Thyroid gland (tissue), 4 donors: ENCODE measurements at regions not wholly inside any gene's neighbourhood (a gene's known extent, or its start where the extent isn't known, plus 50 kb on each side); places are given as distances from the start of the nearest gene placed in this dataset.

Experiments
- POLR2A ChIP-seq, 2 donors: fragments of 450-650 bp; IDR thresholded peaks; one replicate each; pipeline ENCODE4 v1.6.1; 2017; ENCODE audit warnings: antibody characterized with exemption in 2 of 2, mild to moderate bottlenecking in 2 of 2, moderate library complexity in 1 of 2
- TF ChIP-seq, protein P1 (sequence below), 6 experiments: fragments of 200-600 bp in 3 of 6; fragments of 450-650 bp in 3 of 6; sonication (generic) in 3 of 6; IDR thresholded peaks; one replicate each; pipeline ENCODE4 v1.5.1; 2016 to 2019; ENCODE audit warnings: antibody characterized with exemption in 6 of 6, mild to moderate bottlenecking in 2 of 6, inconsistent platforms in 1 of 6, moderate library complexity in 1 of 6

- TF ChIP-seq POLR2A (IDR thresholded peaks at IDR 0.05): no peak
- TF ChIP-seq, protein P1, sequence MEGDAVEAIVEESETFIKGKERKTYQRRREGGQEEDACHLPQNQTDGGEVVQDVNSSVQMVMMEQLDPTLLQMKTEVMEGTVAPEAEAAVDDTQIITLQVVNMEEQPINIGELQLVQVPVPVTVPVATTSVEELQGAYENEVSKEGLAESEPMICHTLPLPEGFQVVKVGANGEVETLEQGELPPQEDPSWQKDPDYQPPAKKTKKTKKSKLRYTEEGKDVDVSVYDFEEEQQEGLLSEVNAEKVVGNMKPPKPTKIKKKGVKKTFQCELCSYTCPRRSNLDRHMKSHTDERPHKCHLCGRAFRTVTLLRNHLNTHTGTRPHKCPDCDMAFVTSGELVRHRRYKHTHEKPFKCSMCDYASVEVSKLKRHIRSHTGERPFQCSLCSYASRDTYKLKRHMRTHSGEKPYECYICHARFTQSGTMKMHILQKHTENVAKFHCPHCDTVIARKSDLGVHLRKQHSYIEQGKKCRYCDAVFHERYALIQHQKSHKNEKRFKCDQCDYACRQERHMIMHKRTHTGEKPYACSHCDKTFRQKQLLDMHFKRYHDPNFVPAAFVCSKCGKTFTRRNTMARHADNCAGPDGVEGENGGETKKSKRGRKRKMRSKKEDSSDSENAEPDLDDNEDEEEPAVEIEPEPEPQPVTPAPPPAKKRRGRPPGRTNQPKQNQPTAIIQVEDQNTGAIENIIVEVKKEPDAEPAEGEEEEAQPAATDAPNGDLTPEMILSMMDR (IDR thresholded peaks at IDR 0.05): no peak
Measured at GRCh38 chrX:129230850-129231512, 292.3 kb downstream of the SMARCA1 start.
